ENCODE measurements at regions not wholly inside any gene's neighbourhood (a gene's known extent, or its start where the extent isn't known, plus 50 kb on each side); places are given as distances from the start of the nearest gene placed in this dataset.

- Histone ChIP-seq H3K9me2 (replicated peaks; ENCODE audit: insufficient read depth, low read length) (no peaks in the 10 kb centered on the region), H2AFZ (ENCODE audit: low read depth, low read length, severe bottlenecking) (no peak overlapping the region), H3K27ac (ENCODE audit: low read depth, low read length) (no peak overlapping the region), H3K36me3 (ENCODE audit: low read length) (no peaks in the 10 kb centered on the region), H3F3A (ENCODE audit: insufficient read depth) (no peaks in the 10 kb centered on the region), H3K79me2 (ENCODE audit: insufficient read depth, low read length) (no peaks in the 10 kb centered on the region), H3K9ac (ENCODE audit: low read length) (no peak overlapping the region), H4K20me1 (ENCODE audit: low read depth, low read length) (no peaks in the 10 kb centered on the region), H3K4me3 (ENCODE audit: insufficient read depth, low read length, poor library complexity, severe bottlenecking) (no peak overlapping the region), H3K4me2 (ENCODE audit: low read depth, low read length, poor library complexity, severe bottlenecking) (no peak overlapping the region), H3K9me3 (ENCODE audit: insufficient read depth, low read length) (peaks cover 10% of the 10 kb centered on the region; the same call in 1 of the 2 replicates), H3K27me3 (ENCODE audit: low read length) (no peaks in the 10 kb centered on the region)
- TF ChIP-seq CTCF (IDR thresholded peaks at IDR 0.05; ENCODE audit: insufficient read depth, low read length, poor library complexity, severe bottlenecking) (no peak), EZH2phosphoT487 (conservative IDR thresholded peaks at IDR 0.05; ENCODE audit: low read length) (no peak)
Observed at GRCh38 chr7:118627467-118627866, 403.0 kb downstream of the ANKRD7 start.

GRCh38 chr7:118629898-118630438 is 405.5 kb downstream of the ANKRD7 start:
- Histone ChIP-seq H4K20me1 (ENCODE audit: low read depth, low read length) (no peaks in the 10 kb centered on the region), H3K9me2 (replicated peaks; ENCODE audit: insufficient read depth, low read length) (no peaks in the 10 kb centered on the region), H3K27ac (ENCODE audit: low read depth, low read length) (no peak overlapping the region), H3K79me2 (ENCODE audit: insufficient read depth, low read length) (no peaks in the 10 kb centered on the region), H3K9ac (ENCODE audit: low read length) (no peak overlapping the region), H3K4me3 (ENCODE audit: insufficient read depth, low read length, poor library complexity, severe bottlenecking) (no peak overlapping the region), H2AFZ (ENCODE audit: low read depth, low read length, severe bottlenecking) (no peak overlapping the region), H3K9me3 (ENCODE audit: insufficient read depth, low read length) (peaks cover 10% of the 10 kb centered on the region; the same call in 1 of the 2 replicates), H3K27me3 (ENCODE audit: low read length) (no peaks in the 10 kb centered on the region), H3F3A (ENCODE audit: insufficient read depth) (no peaks in the 10 kb centered on the region), H3K4me2 (ENCODE audit: low read depth, low read length, poor library complexity, severe bottlenecking) (no peak overlapping the region), H3K36me3 (ENCODE audit: low read length) (no peaks in the 10 kb centered on the region)
- TF ChIP-seq CTCF (IDR thresholded peaks at IDR 0.05; ENCODE audit: insufficient read depth, low read length, poor library complexity, severe bottlenecking) = no peak
- TF ChIP-seq EZH2phosphoT487 (conservative IDR thresholded peaks at IDR 0.05; ENCODE audit: low read length) = no peak

- Histone ChIP-seq H3K9ac (ENCODE audit: low read length) (no peak overlapping the region), H3K4me2 (ENCODE audit: low read depth, low read length, poor library complexity, severe bottlenecking) (no peak overlapping the region), H3K27ac (ENCODE audit: low read depth, low read length) (no peak overlapping the region), H3K27me3 (ENCODE audit: low read length) (no peaks in the 10 kb centered on the region), H4K20me1 (ENCODE audit: low read depth, low read length) (no peaks in the 10 kb centered on the region), H3K9me2 (replicated peaks; ENCODE audit: insufficient read depth, low read length) (no peaks in the 10 kb centered on the region), H3K79me2 (ENCODE audit: insufficient read depth, low read length) (no peaks in the 10 kb centered on the region), H3K4me3 (ENCODE audit: insufficient read depth, low read length, poor library complexity, severe bottlenecking) (no peak overlapping the region), H3K9me3 (ENCODE audit: insufficient read depth, low read length) (no peaks in the 10 kb centered on the region), H3K36me3 (ENCODE audit: low read length) (no peaks in the 10 kb centered on the region), H2AFZ (ENCODE audit: low read depth, low read length, severe bottlenecking) (no peak overlapping the region), H3F3A (ENCODE audit: insufficient read depth) (no peaks in the 10 kb centered on the region)
- TF ChIP-seq CTCF (IDR thresholded peaks at IDR 0.05; ENCODE audit: insufficient read depth, low read length, poor library complexity, severe bottlenecking) (no peak), EZH2phosphoT487 (conservative IDR thresholded peaks at IDR 0.05; ENCODE audit: low read length) (no peak)
Observed at GRCh38 chr7:118642396-118642795, 417.9 kb downstream of the ANKRD7 start.
